SH-SY5Y (cell line): ENCODE measurements at regions not wholly inside any gene's neighbourhood (a gene's known extent, or its start where the extent isn't known, plus 50 kb on each side); places are given as distances from the start of the nearest gene placed in this dataset.

Source experiments
- GATA2 ChIP-seq: IDR thresholded peaks from 2 replicates; pipeline ENCODE4 v1.6.1; 2011; ENCODE audit warnings: mild to moderate bottlenecking, low read depth, low read length
- GATA3 ChIP-seq: IDR thresholded peaks from 2 replicates; pipeline ENCODE4 v1.6.1; 2011; ENCODE audit warnings: low read depth, mild to moderate bottlenecking, low read length, moderate library complexity

DNA sequence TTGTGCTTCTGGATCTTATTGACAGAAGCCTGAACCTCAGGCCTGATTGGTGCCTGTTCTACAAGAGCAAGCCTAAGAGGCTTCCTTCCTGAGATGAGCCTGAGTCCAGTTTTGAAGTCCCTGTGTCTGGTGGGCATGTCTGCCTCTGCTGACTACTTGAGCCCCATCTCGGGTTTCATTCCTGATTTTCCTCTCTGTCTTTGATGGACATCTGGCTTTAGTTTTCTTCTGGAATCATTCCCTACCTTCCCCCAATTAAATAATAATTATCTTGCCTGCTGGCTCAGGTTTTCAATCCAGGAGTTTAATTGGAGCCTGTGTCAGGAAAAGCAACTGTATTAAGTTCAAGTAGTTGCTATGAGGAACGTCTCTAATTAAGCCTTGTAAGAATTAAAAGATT lies 135.5 kb upstream of the MC4R start:
- TF ChIP-seq GATA2 (no peak), GATA3 (no peak)

DNA sequence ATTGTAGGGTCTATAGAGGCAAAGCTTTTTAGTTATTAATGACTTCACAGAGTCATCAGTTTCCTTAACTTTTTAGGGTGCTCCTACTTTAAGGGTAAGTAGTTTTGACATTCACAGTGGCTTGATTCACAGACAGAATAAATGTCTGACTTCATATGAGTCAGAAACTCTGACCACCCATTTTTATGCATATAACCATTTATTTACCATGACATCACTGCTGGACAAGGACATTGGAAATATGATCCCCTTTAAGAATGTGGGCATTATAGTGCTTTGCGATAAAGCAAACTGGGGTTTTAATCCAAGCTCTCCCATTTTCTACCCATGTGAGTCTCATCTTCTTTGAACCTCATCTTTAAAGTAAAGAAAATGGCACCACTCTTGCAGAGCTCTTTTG lies 162.0 kb upstream of the MC4R start:
- TF ChIP-seq GATA3 (no peak), GATA2 (no peak)

DNA sequence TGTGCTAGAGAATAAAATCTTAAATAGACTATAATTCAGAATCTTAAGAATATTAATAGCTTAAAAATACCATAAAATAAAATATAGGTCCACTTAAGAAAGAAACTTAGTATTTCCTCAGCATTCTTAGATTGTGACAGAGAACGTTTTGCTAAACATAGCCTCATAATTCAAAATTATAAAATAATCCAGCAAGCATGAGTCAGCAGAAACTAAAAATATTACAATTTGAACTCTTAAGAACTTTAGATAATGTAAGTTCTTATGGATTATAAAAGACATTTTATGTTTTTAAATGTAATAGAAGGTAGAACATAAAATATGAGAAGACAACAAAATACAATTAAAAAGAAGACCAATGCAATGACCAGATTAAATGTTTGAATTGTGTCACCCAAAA lies 164.5 kb upstream of the MC4R start:
- TF ChIP-seq GATA2 (no peak), GATA3 (no peak)

DNA sequence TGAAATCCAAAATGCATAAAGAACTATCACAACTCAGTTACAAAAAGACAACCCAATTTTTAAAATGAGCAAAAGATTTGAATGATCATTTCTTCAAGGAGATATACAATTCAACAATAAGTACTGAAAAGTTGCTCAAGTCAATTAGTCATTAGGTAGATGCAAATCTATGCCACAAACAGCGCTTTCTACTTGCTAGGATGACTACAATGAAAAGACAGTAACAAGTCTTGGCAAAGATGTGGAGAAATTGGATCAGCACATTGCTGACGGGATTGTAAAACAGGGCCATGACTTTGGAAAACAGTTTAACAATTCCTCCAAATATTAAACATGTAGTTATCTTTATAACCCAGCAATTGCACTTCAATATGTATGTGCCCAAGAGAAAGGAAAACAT lies 166.3 kb upstream of the MC4R start:
- TF ChIP-seq GATA3, result no peak
- TF ChIP-seq GATA2, result no peak

DNA sequence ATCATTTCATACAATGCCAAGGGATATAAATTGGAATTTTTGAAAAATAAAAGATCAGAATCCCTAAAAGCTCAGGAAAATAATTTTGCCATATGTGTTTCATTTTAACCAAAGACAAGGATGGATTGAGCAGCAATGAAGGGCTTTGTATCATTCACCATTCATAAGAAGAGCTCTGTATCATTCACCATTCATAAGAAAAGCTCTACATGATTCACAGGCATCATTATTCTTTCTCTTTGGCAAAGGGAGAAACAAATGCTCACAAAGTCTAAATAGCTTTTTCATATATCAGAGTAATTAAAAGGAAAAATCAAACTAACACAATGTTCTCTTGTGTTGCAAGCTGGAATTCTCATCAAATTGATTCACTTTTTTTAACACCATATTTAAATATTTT lies 169.1 kb upstream of the MC4R start:
- no peak for TF ChIP-seq GATA2
- TF ChIP-seq GATA3, result no peak

DNA sequence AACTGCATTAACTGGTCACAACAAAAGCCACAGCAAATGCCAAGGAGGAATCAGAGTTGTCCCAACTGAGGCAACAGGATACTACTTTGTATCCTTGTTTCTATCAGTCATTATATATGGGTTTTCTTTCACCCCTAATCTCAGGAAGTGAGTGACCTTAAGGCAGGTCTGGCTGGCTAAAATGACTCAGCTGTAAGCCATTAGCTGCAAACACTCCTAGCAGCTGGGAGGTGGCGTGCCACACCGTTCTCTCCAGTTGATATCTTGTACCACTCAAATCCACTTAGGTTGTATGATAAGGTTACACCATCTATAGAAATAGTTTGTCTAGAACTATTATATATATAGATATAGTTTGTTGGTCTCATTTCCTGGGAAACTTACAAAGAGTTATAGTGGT lies 171.1 kb upstream of the MC4R start:
- TF ChIP-seq GATA2 (no peak), GATA3 (no peak)

DNA sequence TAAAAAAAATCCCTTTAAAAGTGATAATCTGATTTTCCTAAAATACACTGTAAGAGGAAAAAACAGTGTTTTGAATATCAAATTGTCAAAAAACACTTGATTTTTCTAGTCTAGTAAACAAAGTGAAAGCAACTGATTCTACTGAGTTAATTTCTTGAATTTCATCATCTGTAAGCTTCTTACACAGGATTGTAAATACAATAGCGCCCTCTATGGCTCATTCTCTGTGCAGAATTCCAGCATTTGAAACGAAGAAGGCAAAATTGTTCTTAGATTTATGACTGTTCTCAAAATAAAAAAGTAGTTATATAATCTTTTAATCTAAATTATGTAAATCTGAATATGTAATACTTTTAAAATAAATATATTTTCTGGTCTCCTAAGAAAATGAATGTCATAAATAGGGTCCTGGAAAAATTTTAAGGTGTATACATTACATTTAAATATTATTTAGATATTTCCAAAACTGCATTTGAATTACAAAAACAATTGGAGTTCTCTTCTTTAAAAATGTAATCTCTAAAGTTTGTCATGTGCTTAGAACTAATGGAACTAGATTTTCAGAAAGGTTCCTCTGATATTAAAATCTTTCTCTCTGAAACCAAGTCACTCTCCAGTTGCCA lies 176.9 kb upstream of the MC4R start:
- TF ChIP-seq GATA2 (no peak), GATA3 (no peak)

DNA sequence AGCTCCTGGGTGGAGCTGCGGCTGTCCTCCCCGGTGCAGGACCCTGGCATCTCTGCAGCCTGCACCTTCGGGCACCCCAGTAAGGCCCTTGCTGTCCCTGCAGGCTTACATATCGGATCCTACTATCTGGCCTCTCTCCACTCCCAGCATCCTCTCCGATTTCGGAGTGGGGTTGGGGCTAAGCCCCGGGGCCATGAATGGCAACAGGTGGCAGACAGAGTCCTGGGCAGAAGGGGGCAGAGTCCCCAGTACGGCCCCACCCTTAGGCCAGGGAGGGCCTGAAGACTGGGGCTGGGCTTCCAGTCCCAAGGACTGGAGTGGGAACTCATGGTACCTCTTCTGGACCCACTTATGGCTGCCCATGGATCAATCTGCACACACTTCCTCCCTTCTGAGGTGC lies 180.4 kb upstream of the MC4R start:
- TF ChIP-seq GATA2 (no peak), GATA3 (no peak)

DNA sequence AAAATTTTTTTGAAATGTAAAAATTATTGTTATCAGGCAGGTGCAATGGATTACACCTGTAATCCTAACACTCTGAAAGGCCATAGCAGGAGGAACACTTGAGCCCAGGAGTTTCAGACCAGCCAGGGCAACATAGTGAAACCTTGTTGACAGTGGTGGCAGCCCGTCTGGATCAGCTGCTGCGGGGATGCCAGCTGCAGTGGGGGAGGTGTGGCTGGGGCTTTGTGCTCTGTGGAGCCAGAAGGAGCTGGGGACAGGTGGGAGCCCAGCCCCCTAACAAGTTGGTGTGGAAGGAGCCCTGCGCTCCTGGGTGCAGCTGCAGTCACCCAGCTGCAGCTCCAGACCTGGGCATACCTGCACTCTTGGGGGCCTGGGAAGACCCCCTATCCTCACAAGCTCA lies 182.4 kb upstream of the MC4R start:
- TF ChIP-seq GATA3 (no peak), GATA2 (no peak)

DNA sequence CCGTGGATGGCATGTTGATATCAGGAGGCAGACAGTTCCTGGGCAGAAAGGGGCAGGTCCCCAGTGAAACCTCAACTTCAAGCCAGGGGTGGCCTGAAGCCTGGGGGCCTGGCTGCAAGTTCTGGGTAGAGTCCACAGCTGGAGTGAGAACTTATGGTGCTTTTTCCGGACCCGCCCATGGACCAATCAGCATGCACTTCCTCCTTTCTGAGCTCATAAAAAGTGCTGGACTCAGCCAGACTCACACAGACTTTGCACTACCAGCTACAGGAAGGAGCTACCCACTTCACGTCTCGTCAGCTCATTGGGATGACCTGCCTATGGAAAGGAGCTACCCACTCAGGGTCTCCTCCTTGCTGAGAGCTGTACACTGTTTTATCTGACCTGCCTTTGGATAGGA lies 183.1 kb upstream of the MC4R start:
- TF ChIP-seq GATA3, result no peak
- TF ChIP-seq GATA2, result no peak

DNA sequence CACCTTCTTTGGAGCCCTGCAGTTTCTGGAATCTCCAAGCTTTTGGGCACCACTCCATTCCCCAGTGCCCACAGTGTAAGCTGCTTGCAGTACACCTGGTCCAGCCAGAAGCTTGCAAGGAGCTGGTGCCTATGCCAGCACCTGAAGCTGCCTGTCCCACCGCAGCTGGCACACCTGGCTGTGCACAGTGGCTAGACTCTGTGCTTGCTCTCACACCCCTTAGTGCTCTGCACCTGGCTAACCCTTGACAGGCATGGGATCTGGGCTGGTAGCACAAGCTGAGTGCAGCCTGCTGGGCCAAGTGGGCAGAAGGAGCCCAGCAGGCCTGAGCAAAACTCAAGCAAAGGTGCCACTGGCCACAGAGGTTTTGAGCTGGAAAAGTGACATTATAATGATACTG lies 183.8 kb upstream of the MC4R start:
- TF ChIP-seq GATA3 (no peak), GATA2 (no peak)

DNA sequence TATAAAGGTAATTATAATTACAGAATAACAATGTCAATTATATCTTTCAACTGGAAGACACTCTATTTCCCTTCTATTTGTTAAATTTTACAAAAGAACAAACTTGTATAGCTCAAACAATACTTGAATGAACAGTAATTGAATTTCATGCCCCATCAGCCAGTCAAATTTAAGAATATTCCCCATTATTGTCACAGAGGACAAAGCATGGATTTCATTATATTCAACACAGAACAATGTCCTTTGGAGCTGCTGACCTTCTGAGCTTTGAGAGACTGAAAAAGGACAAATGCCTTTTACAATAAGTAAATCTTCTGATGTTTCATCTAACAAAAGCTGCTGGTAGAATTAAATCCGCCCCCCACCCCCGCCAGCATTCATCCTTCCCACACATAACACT lies 187.5 kb upstream of the MC4R start:
- TF ChIP-seq GATA3 (no peak), GATA2 (no peak)

DNA sequence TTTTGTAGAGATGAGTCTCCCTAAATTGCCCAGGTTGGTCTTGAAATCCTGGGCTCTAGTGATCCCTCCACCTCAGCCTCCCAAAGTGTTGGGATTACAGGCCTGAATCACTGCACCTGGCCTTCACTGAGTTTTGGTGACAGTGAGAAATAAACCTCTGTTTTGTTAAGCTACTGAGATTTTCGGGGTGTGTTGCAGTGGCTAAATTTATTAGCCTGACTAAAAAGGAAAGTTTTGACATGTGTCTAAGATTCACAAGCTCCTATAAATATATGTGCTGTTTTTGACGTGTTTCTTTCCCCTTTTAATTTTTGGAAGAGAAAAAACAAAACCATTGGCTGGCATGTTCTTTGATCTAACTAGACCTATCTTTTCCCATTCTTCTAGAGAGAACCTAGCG lies 190.5 kb upstream of the MC4R start:
- TF ChIP-seq GATA3 (no peak), GATA2 (no peak)

DNA sequence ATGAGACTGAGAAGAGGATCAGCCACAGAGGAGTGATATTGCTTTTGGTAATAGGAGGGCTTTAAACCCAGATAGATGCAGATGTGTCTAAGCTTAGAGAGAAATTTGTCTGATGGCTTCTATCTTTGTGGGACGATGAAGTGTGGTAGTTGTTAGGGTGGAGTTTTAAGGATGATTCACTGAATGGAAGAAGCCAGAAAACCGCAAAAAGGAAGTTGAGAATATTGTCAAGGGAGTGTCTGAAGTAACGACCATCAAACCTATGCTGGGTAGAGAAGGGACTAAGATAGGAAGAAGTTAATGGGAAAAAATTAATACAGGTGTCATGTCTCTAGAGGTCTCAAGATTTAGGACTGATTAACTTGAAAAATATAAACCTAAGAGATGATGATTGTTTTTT lies 195.6 kb upstream of the MC4R start:
- no peak for TF ChIP-seq GATA3
- no peak for TF ChIP-seq GATA2

DNA sequence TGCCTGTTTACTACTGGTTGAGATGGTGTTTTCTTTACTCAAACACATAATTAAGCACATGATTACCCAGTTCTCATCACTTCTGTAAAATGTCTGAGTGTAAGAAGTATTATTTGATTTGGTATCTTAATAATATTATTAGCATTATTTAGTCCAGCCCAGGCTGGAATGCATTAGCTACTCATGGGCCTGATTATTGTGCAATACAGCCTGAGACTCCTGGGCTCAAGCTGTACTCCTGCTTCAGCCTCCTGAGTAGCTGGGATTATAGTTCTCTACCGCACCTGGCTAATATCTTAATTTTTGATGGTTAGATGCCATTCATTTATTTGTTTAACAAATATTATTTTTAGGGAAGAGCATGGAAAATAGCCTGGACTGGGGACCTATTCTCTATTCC lies 197.6 kb upstream of the MC4R start:
- TF ChIP-seq GATA3 (no peak), GATA2 (no peak)

DNA sequence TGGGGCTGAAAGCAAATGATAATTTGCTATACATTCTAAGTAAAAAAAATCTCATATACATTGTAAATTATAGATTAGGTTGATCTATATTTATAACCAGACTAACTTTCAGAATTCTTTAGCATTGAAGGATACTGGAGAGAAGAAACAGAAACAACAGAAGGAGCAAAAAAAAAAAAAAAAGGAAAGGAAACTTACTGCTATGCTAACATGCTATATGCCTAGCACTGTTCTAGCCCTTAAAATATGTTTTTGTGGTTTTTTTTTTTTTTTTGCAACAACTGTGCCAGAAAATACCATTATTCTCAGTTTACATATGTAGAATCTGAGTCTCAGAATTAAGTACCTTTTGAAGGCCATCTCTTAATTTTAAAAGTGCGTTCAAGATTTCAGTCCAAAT lies 204.9 kb upstream of the MC4R start:
- TF ChIP-seq GATA3 (no peak), GATA2 (no peak)

DNA sequence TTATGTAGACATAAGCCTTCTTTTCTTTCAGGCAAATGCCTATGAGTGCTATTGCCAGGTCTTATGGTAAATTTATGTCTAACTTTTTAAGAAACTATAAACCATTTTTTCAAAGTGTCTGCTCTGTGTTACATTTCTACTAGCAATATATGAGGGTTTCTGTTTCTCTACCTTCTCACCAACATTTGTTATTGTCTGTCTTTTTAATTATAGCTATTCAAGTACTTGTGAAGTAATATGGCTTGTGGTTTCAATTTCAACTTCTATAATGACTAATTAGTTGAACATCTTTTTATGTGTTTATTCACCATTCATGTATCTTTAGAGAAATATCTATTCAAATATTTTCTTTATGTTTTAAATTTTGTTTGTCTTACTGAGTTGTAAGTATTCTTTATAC lies 213.1 kb upstream of the MC4R start:
- TF ChIP-seq GATA2 (no peak), GATA3 (no peak)
